GM18505 (cell line): ENCODE measurements at regions not wholly inside any gene's neighbourhood (a gene's known extent, or its start where the extent isn't known, plus 50 kb on each side); places are given as distances from the start of the nearest gene placed in this dataset.
"Not testable (repeated sequence)": the region's sequence is repeated elsewhere in the genome, so short reads cannot be mapped to it uniquely, and the experiment has no call there.

Experiments
- ATAC-seq: cut with Tn5 transposase; IDR thresholded peaks from one replicate; pipeline ENCODE4 v1.9.1; 2021; ENCODE audit not compliant: unreplicated experiment
- POLR2A ChIP-seq: IDR thresholded peaks from 4 replicates; pipeline ENCODE4 v1.6.1; 2011; ENCODE audit warnings: borderline replicate concordance; ENCODE audit not compliant: insufficient read depth, insufficient read length; ENCODE audit errors: extremely low read depth

GRCh38 chr12:9464408-9464807 is 143.3 kb downstream of the KLRB1 start:
- ATAC-seq: no peak
- no peak for TF ChIP-seq POLR2A

GRCh38 chr12:9455516-9455915 is 152.2 kb downstream of the KLRB1 start:
- ATAC-seq: not testable (repeated sequence)

- not testable (repeated sequence) for ATAC-seq
Observed at GRCh38 chr12:9454021-9454420, 153.7 kb downstream of the KLRB1 start.

GRCh38 chr12:9450127-9450567 is 157.6 kb downstream of the KLRB1 start:
- not testable (repeated sequence) for ATAC-seq

- not testable (repeated sequence) for ATAC-seq
Observed at GRCh38 chr12:9449657-9450126, 158.0 kb downstream of the KLRB1 start.

DNA sequence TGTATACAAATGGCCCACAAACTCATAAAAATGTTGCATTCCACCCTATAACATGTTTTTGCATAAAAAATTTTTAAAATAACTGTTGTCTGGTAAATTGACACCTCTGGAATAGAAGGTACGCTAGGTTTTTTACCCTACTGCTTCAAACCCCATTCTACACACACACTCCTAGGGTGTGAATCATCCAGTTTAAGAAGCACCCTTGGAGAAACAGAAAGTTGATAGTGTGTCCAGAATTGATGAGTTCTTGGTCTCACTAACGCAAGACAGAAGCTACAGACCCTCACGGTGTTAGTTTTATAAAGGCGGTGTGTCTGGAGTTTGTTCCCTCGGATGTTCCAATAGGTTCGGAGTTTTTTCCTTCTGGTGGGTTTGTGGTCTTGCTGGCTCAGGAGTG is 158.5 kb downstream of the KLRB1 start:
- no peak for TF ChIP-seq POLR2A
- no peak for ATAC-seq

- not testable (repeated sequence) for ATAC-seq
Observed at GRCh38 chr12:9448648-9449047, 159.1 kb downstream of the KLRB1 start.

DNA sequence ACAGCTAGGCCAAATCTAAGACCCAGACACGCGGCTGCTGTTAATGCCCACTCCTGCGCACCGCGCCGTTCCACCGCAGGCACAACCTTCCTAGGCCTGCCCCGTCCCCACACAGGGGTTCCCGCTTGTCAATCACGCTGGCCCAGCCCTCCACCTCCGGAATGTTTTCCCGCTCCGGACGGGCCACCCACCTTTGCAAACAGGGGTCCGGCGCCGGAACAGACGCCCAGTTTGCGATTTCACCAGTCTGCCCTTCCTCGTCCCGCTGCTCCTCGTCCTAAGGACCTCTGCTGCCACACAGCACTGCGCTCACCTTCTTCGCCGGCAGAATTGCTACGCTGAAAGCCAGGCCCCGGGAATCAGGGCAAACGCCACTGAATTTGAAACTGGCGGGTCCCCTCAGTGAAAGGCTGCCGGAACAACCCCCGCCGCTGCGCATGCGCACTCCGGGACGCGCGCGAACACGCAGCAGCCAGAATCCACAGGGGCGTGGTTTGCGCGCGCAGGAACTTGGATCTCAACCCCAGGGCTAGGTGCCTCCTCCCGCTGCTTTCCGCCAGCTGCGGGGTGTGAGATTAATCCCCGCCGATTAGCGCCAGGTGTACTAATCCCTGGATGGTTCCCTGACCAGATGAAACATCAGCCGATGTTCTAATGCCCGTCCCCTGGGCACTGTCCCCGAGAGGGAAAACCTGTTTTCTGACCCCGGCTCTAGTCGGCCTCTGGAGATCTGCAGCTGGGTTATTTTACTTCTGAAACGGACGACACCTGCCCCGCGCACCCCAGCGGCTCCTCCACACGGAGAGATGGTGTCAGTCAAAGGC is 159.7 kb downstream of the KLRB1 start:
- TF ChIP-seq POLR2A: peak; percentile 36
- ATAC-seq: peak; percentile 70

DNA sequence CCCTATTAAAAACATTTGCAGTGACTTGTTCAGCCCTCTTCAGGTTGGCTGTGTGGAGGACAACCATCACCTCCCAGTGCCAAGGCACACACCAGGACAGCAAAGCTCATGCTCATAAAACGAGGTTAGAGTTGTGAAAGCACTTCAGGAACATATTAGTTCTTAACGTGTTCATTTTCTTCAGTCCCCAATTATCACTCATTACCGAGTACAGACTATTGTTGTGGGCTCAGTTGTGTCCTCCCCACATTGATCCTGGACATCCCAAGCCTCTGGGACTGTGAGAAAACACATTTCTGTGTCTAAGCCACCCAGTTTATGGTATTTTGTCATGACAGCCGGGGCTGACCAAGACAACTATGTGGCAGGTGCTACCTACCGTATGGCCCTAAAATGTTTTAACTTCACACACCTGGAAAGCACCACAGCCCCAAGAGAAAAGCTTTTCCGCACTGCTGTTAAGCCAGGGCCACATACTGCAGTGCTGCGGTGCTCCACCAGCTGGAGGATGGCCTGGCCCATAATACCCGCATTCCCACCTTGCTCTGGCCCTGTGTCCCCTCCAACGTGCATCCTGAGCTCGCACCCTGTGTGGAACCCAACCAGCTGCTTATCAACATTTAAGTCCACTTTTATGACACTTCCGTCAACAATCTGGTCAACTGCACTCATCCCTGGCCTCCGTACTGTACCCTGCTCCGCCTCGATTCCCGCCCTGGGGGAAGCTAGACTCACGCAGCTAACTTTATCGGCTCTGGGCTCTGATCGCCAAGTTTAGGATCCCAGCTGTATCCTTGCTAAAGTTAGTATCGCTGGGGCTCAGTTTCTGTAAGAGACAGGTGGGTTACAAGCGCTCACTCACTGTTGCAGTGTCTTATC is 160.6 kb downstream of the KLRB1 start:
- peak; percentile 23 for ATAC-seq

DNA sequence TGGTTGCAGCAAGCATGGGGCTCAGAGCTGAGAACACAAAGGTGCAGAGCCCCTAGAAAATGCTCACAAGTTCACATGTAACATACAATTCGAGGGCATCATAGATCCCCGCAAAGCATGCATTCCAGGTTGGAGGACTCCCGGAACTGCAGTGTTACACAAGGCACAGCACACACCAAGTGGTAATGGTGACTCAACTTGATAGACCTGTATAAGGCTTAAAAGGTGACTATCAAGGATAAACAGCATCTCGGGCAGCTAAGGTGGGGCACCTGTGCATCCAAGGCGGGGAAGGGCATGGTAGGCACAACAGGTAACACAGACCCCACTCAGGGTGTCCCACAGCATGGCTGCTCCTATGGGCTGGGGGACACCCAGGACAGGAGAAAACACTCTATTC is 167.3 kb downstream of the KLRB1 start:
- not testable (repeated sequence) for ATAC-seq

DNA sequence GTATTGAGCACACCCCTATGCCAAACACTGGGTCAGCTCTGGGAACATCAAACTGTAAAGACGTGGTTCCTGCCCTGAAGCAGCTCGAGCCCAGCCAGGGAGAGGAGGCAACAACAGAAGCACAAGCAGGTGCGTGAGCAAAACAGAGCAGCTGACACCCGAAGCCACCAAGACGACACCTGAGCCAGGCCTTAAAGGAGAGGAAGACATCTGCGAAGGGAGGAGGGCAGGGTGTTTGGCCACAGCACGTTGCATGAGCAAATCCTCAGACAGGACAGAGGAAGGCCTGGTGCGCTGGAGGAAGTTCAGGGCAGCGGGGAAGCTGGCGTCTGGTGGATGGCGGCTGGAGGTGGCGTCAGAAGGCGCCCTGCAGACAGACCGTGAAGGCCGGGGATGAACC is 172.0 kb downstream of the KLRB1 start:
- not testable (repeated sequence) for ATAC-seq

DNA sequence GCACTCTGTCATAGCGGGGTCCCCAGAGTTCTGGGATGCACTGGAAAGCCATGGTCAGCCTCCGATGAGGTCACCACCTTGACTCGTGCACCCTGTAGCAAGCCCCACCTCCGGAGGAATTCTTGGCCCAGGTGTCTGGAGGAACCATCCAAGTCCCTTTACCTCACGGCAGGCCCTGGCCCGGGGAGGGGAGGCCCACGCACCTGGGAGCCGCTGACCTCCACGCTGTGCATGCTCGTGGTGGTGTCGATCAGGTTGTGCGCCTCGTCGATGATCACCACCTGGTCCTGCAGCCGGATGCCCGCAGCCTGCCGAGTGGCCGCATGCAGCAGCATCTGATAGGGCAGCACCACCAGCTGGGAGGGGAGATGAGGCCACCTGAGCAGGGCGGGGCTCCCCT is 177.3 kb downstream of the KLRB1 start:
- not testable (repeated sequence) for ATAC-seq

GRCh38 chr12:9428856-9429255 is 178.9 kb downstream of the KLRB1 start:
- ATAC-seq: not testable (repeated sequence)

- ATAC-seq: not testable (repeated sequence)
Observed at GRCh38 chr12:9425429-9425828, 182.3 kb downstream of the KLRB1 start.

GRCh38 chr12:9424175-9424740 is 183.5 kb downstream of the KLRB1 start:
- not testable (repeated sequence) for ATAC-seq

DNA sequence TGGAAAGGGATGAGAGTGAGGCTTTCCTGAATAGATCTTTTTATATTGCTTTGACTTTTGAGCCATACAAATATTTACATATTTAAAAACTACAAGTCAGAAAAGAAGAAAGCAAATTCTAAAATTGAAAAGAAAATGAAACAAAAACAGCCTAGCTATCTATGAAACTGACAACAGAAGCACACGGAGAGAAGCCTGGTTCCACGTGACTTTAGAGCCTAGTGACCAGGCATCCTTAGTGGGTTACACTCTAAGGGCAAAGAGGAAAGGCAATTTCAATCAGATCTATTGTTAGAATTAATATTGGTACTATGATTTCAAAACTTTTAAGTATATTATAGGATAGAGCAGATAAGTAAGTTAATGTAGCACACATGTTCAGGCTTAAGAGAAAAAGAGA is 185.0 kb downstream of the KLRB1 start:
- ATAC-seq: not testable (repeated sequence)

- not testable (repeated sequence) for ATAC-seq
Observed at GRCh38 chr12:9421520-9422086, 186.1 kb downstream of the KLRB1 start.

- ATAC-seq: not testable (repeated sequence)
Observed at GRCh38 chr12:9420817-9421519, 186.7 kb downstream of the KLRB1 start.

DNA sequence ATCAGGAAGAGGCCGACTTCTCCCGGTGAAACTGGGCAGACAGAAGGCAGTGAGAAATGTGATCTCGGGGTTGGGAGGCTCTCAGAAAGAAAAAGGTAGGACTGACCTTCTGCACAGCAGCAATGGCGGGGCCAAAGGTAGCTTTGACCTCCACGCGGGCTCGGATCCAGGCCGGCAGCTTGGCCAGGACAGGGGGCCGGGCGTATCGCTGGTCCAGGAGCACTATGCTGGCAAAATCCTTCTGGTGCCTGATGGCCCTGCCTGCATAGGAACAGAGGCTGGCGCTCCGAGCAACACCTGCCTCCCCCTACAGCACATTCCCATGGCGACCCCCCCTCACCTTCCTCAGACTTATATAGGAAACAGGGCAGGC is 189.1 kb downstream of the KLRB1 start:
- ATAC-seq: not testable (repeated sequence)
